HepG2 (cell line): ENCODE measurements at regions not wholly inside any gene's neighbourhood (a gene's known extent, or its start where the extent isn't known, plus 50 kb on each side); places are given as distances from the start of the nearest gene placed in this dataset.

ENCODE experiments used
- ATAC-seq: fragments of 200-7000 bp; cut with Tn5 transposase; 3 replicates; pipeline ENCODE4 v1.9.1; 2020; ENCODE audit warnings: mild to moderate bottlenecking, moderate library complexity
- BruUV-seq: library from RNA; stranded (reverse); fragments of 400-500 nt; replicated peaks from 2 replicates; lab custom pipeline; 2021; lab: Mats Ljungman, UMichigan
- CTCF ChIA-PET: fragments of 300-600 bp; formaldehyde crosslinking; extraction: SDS; loops from one replicate; lab custom pipeline; 2021; ENCODE audit warnings: low total read pairs, inconsistent platforms, low intra/inter-chr PET ratio; lab: Yijun Ruan, JAX
- POLR2A ChIA-PET: fragments of 350-600 bp; sonication (Branson Sonifier 250); formaldehyde crosslinking; loops from one replicate; lab custom pipeline; 2020; ENCODE audit warnings: antibody characterized with exemption, inconsistent platforms; lab: Yijun Ruan, JAX
- DNase-seq: peaks from one replicate; pipeline ENCODE4 v3.0.0-alpha.2; 2015; ENCODE audit warnings: low spot score
- FAIRE-seq: peaks from 3 replicates; lab custom pipeline; 2011; peaks lifted over from hg19 to GRCh38; lab: Jason Lieb, UNC
- H2AFZ ChIP-seq: one replicate; pipeline ENCODE4 v1.6.1; 2011; ENCODE audit warnings: low read length, inconsistent platforms
- H3K27ac ChIP-seq: fragments of 300-600 bp; 3 replicates; pipeline ENCODE4 v1.8.0; 2011; ENCODE audit warnings: mixed run types, mild to moderate bottlenecking, mixed read lengths, low read length, inconsistent platforms; ENCODE audit not compliant: insufficient read depth; ENCODE audit errors: extremely low read length
- H3K27me3 ChIP-seq, 2 experiments: fragments of 200-600 bp in 1 of 2; 2 replicates in 1 of 2; 3 replicates in 1 of 2; pipeline versions ENCODE4 v1.6.0 to v1.8.0; 2011; ENCODE audit warnings: low read length in 2 of 2, mild to moderate bottlenecking in 2 of 2, moderate library complexity in 2 of 2, inconsistent platforms in 1 of 2; ENCODE audit not compliant: insufficient read depth in 2 of 2, control insufficient read depth in 1 of 2
- H3K36me3 ChIP-seq, 2 experiments: fragments of 200-600 bp in 1 of 2; replicated peaks in 1 of 2; 2 replicates in 1 of 2; 3 replicates in 1 of 2; pipeline versions ENCODE4 v1.5.1 to v1.8.0; 2011; ENCODE audit warnings: low read length in 2 of 2, inconsistent platforms in 1 of 2; ENCODE audit not compliant: insufficient read depth in 2 of 2, control insufficient read depth in 1 of 2
- H3K4me1 ChIP-seq: 2 replicates; pipeline ENCODE4 v1.5.1; 2012; ENCODE audit warnings: low read length, inconsistent platforms; ENCODE audit not compliant: insufficient read depth
- H3K4me2 ChIP-seq: 2 replicates; pipeline ENCODE4 v1.6.0; 2011; ENCODE audit warnings: low read depth, low read length, inconsistent platforms
- H3K4me3 ChIP-seq, 3 experiments: fragments of 200-600 bp in 1 of 3; sonication (generic), shearing (Covaris generic) in 1 of 3; replicated peaks in 1 of 3; 2 replicates each; pipeline ENCODE4 v1.5.1; 2011 to 2016; ENCODE audit warnings: low read length in 3 of 3, inconsistent platforms in 2 of 3, low read depth in 2 of 3, mild to moderate bottlenecking in 2 of 3, control low read depth in 1 of 3, mixed read lengths in 1 of 3; ENCODE audit not compliant: insufficient read depth in 1 of 3
- H3K79me2 ChIP-seq: one replicate; pipeline ENCODE4 v1.6.1; 2011; ENCODE audit warnings: low read length, inconsistent platforms; ENCODE audit not compliant: insufficient read depth
- H3K9ac ChIP-seq: 2 replicates; pipeline ENCODE4 v1.6.0; 2011; ENCODE audit warnings: mild to moderate bottlenecking, low read depth, low read length, inconsistent platforms; ENCODE audit not compliant: insufficient read depth
- H3K9me3 ChIP-seq: 2 replicates; pipeline ENCODE4 v1.5.1; 2012; ENCODE audit warnings: mild to moderate bottlenecking, low read length
- H4K20me1 ChIP-seq: 2 replicates; pipeline ENCODE4 v1.6.0; 2011; ENCODE audit warnings: inconsistent platforms, mild to moderate bottlenecking, low read length, moderate library complexity; ENCODE audit not compliant: insufficient read depth
- DBP ChIP-seq: sonication (generic); formaldehyde crosslinking; IDR thresholded peaks from 2 replicates; pipeline ENCODE4 v1.4.0; 2020; ENCODE audit warnings: missing genetic modification reagents; ENCODE audit errors: not compliant biosample characterization
- POLR2AphosphoS5 ChIP-seq: IDR thresholded peaks from 2 replicates; pipeline ENCODE4 v1.6.1; 2012; ENCODE audit warnings: low read depth, low read length
- RNF2 ChIP-seq: fragments of 450-650 bp; conservative IDR thresholded peaks from 2 replicates; pipeline ENCODE4 v1.6.1; 2016; ENCODE audit warnings: low read depth
- SMARCC2 ChIP-seq: fragments of 450-650 bp; IDR thresholded peaks from 2 replicates; pipeline ENCODE4 v1.6.1; 2017; ENCODE audit warnings: antibody characterized with exemption, mild to moderate bottlenecking
- SMARCE1 ChIP-seq: fragments of 450-650 bp; IDR thresholded peaks from 2 replicates; pipeline ENCODE4 v1.6.1; 2017; ENCODE audit warnings: borderline replicate concordance
- STAG1 ChIP-seq: sonication (generic); formaldehyde crosslinking; IDR thresholded peaks from 2 replicates; pipeline ENCODE4 v1.4.0; 2020; ENCODE audit warnings: missing genetic modification reagents
- ZBTB25 ChIP-seq: IDR thresholded peaks from 2 replicates; pipeline ENCODE4 v1.6.1; 2018; ENCODE audit warnings: missing genetic modification reagents
- ZNF260 ChIP-seq: sonication (generic); formaldehyde crosslinking; IDR thresholded peaks from 2 replicates; pipeline ENCODE4 v1.4.0; 2020; ENCODE audit warnings: missing genetic modification reagents, low read depth, mild to moderate bottlenecking, borderline replicate concordance
- ZNF564 ChIP-seq: sonication (generic); formaldehyde crosslinking; IDR thresholded peaks from 2 replicates; pipeline ENCODE4 v1.8.1; 2023; ENCODE audit warnings: mild to moderate bottlenecking, missing genetic modification reagents
- ZNF567 ChIP-seq: sonication (generic); formaldehyde crosslinking; IDR thresholded peaks from 2 replicates; pipeline ENCODE4 v1.8.1; 2023; ENCODE audit warnings: mild to moderate bottlenecking, missing genetic modification reagents, borderline replicate concordance
- ZNF614 ChIP-seq: IDR thresholded peaks from 2 replicates; pipeline ENCODE4 v1.6.1; 2018; ENCODE audit warnings: missing biosample characterization, missing genetic modification reagents, inconsistent platforms, borderline replicate concordance
- ZNF687 ChIP-seq: sonication (generic); formaldehyde crosslinking; IDR thresholded peaks from 2 replicates; pipeline ENCODE4 v1.5.1; 2020; ENCODE audit warnings: mild to moderate bottlenecking, missing genetic modification reagents, moderate library complexity
- WGBS: methylation state at CpG from one replicate; pipeline ENCODE4 v1.1.6; 2017; ENCODE audit warnings: low lambda C conversion rate; 5-methylcytosine and 5-hydroxymethylcytosine counted together
- in situ Hi-C: cut with HindIII; loops from 2 replicates; pipeline ENCODE4 v1.10.0; 2017; ENCODE audit warnings: low pct_unique_long_range_greater_than_20kb; ENCODE audit not compliant: extremely low pct_ligation_motif_present
- intact Hi-C: fragments of 100-400 bp; cut with micrococcal nuclease; formaldehyde crosslinking; loops from one replicate; pipeline ENCODE4 v1.10.0; 2022; ENCODE audit not compliant: unreplicated experiment

- FAIRE-seq (no peak), DNase-seq (no peak), ATAC-seq (no peak)
- BruUV-seq: no TSS peak
- Histone ChIP-seq H4K20me1 (no peaks in the 10 kb centered on the region), H3K27me3 (peaks cover 9 to 62% of the 10 kb centered on the region in 2 experiments; a peak in 3 of 5 replicates), H3K9me3 (no peaks in the 10 kb centered on the region), H3K79me2 (no peaks in the 10 kb centered on the region), H3K36me3 (no peaks in the 10 kb centered on the region), H3K9ac (no peak overlapping the region), H3K4me3 (no peak overlapping the region), H3K4me2 (0 out of 2 replicates have a peak overlapping the region, but pooled peaks have one; percentile 20), H2AFZ (no peak overlapping the region), H3K27ac (no peak overlapping the region), H3K4me1 (peaks cover 40% of the 10 kb centered on the region)
- ChIA-PET CTCF (no interaction called here), POLR2A (no interaction called here)
- 62% methylated on average over 24 of the region's 35 CpGs for WGBS
- intact Hi-C loops (loop anchor here (2.0 kb wide), 1 partner anchor 69 kb away; no protein-coding TSS in a partner anchor), in situ Hi-C loops (no loop called here)
- TF ChIP-seq DBP (CRISPR knock-in tag) (no peak), SMARCE1 (no peak), ZNF564 (no peak), ZNF614 (CRISPR knock-in tag) (no peak), ZNF260 (CRISPR knock-in tag) (no peak), POLR2AphosphoS5 (no peak)
Measured at GRCh38 chr21:43361493-43362296, 65.2 kb downstream of the SIK1 start.

- no peak overlapping the region for H3K4me3 ChIP-seq
- ChIA-PET POLR2A (no interaction called here), CTCF (no interaction called here)
- in situ Hi-C loops (no loop called here), intact Hi-C loops (no loop called here)
- no peak overlapping the region for H3K9ac ChIP-seq
- peaks cover 46% of the 10 kb centered on the region for H3K4me1 ChIP-seq
- ATAC-seq (peak; percentile 6; the same call in 1 of the 3 replicates), DNase-seq (no peak), FAIRE-seq (no peak)
- 11% methylated on average over 10 of the region's 10 CpGs for WGBS
- H4K20me1 ChIP-seq: no peaks in the 10 kb centered on the region
- H3K4me2 ChIP-seq: 0 out of 2 replicates have a peak overlapping the region, but pooled peaks have one; percentile 20
- no peaks in the 10 kb centered on the region for H3K36me3 ChIP-seq
- peaks cover 9 to 58% of the 10 kb centered on the region in 2 experiments; a peak in 3 of 5 replicates for H3K27me3 ChIP-seq
- no TSS peak for BruUV-seq
- no peaks in the 10 kb centered on the region for H3K9me3 ChIP-seq
- H3K27ac ChIP-seq: no peak overlapping the region
- TF ChIP-seq ZNF567: no peak
- TF ChIP-seq STAG1 (CRISPR knock-in tag): 0 out of 2 replicates have a peak, but pooled peaks have one; percentile 10
- TF ChIP-seq RNF2: peak; percentile 55; the same call in 1 of the 2 replicates
- no peak for TF ChIP-seq SMARCC2
- peak; percentile 48 for TF ChIP-seq ZNF687 (CRISPR knock-in tag)
- no peak for TF ChIP-seq ZBTB25 (CRISPR knock-in tag)
- no peaks in the 10 kb centered on the region for H3K79me2 ChIP-seq
- H2AFZ ChIP-seq: no peak overlapping the region
Measured at GRCh38 chr21:43361127-43361492, 65.8 kb downstream of the SIK1 start.
